OCI-LY7 (cell line): ENCODE measurements at regions not wholly inside any gene's neighbourhood (a gene's known extent, or its start where the extent isn't known, plus 50 kb on each side); places are given as distances from the start of the nearest gene placed in this dataset.

Source experiments
- BruUV-seq: library from RNA; stranded (reverse); fragments of 400-500 nt; replicated peaks from 2 replicates; lab custom pipeline; 2021; lab: Mats Ljungman, UMichigan
- CTCF ChIA-PET: fragments of 300-600 bp; sonication (Branson Sonifier 250); formaldehyde crosslinking; loops from one replicate; lab custom pipeline; 2022; ENCODE audit warnings: antibody characterized with exemption; ENCODE audit not compliant: unreplicated experiment; lab: Charles Lee
- POLR2A ChIA-PET: fragments of 300-600 bp; sonication (Branson Sonifier 250); formaldehyde crosslinking; loops from one replicate; lab custom pipeline; 2022; ENCODE audit warnings: antibody characterized with exemption; lab: Charles Lee
- DNase-seq: peaks from one replicate; pipeline ENCODE4 v3.0.0-alpha.2; 2015; ENCODE audit warnings: low spot score
- H2AFZ ChIP-seq: fragments of 200-600 bp; sonication (generic), shearing (Covaris generic); 2 replicates; pipeline ENCODE4 v1.6.1; 2014; ENCODE audit warnings: mild to moderate bottlenecking, antibody characterized with exemption, low read length, moderate library complexity
- H3K27ac ChIP-seq: fragments of 200-600 bp; sonication (generic); 2 replicates; pipeline ENCODE4 v1.5.1; 2014; ENCODE audit warnings: mixed run types, low read depth, mild to moderate bottlenecking, moderate library complexity, low read length, inconsistent platforms; ENCODE audit not compliant: poor library complexity, severe bottlenecking
- H3K36me3 ChIP-seq: fragments of 200-600 bp; sonication (generic); 2 replicates; pipeline ENCODE4 v1.6.1; 2014; ENCODE audit warnings: mild to moderate bottlenecking, antibody characterized with exemption, low read length, moderate library complexity, mixed read lengths; ENCODE audit not compliant: insufficient read depth
- H3K4me1 ChIP-seq: fragments of 200-600 bp; sonication (generic); 2 replicates; pipeline ENCODE4 v1.5.1; 2014; ENCODE audit warnings: mild to moderate bottlenecking, low read length; ENCODE audit not compliant: insufficient read depth, poor library complexity, severe bottlenecking
- H3K4me2 ChIP-seq: fragments of 200-600 bp; sonication (generic); 2 replicates; pipeline ENCODE4 v1.6.1; 2014; ENCODE audit warnings: mild to moderate bottlenecking, low read length
- H3K4me3 ChIP-seq: fragments of 200-600 bp; sonication (generic); 2 replicates; pipeline ENCODE4 v1.5.1; 2014; ENCODE audit warnings: mild to moderate bottlenecking, low read depth, low read length; ENCODE audit not compliant: poor library complexity, severe bottlenecking
- H3K79me2 ChIP-seq: fragments of 200-600 bp; sonication (generic); 2 replicates; pipeline ENCODE4 v1.6.1; 2016; ENCODE audit warnings: low read depth, mild to moderate bottlenecking, low read length, moderate library complexity, mixed read lengths; ENCODE audit not compliant: insufficient read depth
- H3K9me2 ChIP-seq: fragments of 200-600 bp; sonication (generic); 2 replicates; pipeline ENCODE4 v1.6.1; 2016; ENCODE audit warnings: mild to moderate bottlenecking, low read length, mixed read lengths; ENCODE audit not compliant: insufficient read depth
- H3K9me3 ChIP-seq: fragments of 200-600 bp; sonication (generic); 2 replicates; pipeline ENCODE4 v1.6.1; 2014; ENCODE audit warnings: mild to moderate bottlenecking, mixed run types, low read length, mixed read lengths
- H4K20me1 ChIP-seq: fragments of 200-600 bp; sonication (generic); 2 replicates; pipeline ENCODE4 v1.6.1; 2014; ENCODE audit warnings: mild to moderate bottlenecking, antibody characterized with exemption, low read length, moderate library complexity, mixed read lengths; ENCODE audit not compliant: insufficient read depth
- CTCF ChIP-seq: fragments of 200-600 bp; sonication (generic); conservative IDR thresholded peaks from 2 replicates; pipeline ENCODE4 v1.5.1; 2014; ENCODE audit warnings: mild to moderate bottlenecking, antibody characterized with exemption, low read length, moderate library complexity, mixed read lengths
- EZH2phosphoT487 ChIP-seq: fragments of 200-600 bp; sonication (generic); IDR thresholded peaks from 2 replicates; pipeline ENCODE4 v1.6.1; 2018; ENCODE audit warnings: low read depth, borderline replicate concordance, mild to moderate bottlenecking, mixed run types, antibody characterized with exemption, low read length, moderate library complexity, mixed read lengths
- intact Hi-C: fragments of 100-400 bp; cut with micrococcal nuclease; formaldehyde crosslinking; loops from one replicate; pipeline ENCODE4 v1.10.0; 2022; ENCODE audit not compliant: unreplicated experiment

- Histone ChIP-seq H3K79me2 (no peaks in the 10 kb centered on the region), H3K4me3 (no peak overlapping the region), H3K9me2 (no peaks in the 10 kb centered on the region), H4K20me1 (no peaks in the 10 kb centered on the region), H3K36me3 (no peaks in the 10 kb centered on the region), H3K4me2 (no peak overlapping the region), H2AFZ (no peak overlapping the region), H3K4me1 (no peaks in the 10 kb centered on the region), H3K27ac (no peak overlapping the region), H3K9me3 (no peaks in the 10 kb centered on the region)
- POLR2A ChIA-PET: no interaction called here
- intact Hi-C loops: no loop called here
- BruUV-seq: no TSS peak
- DNase-seq: no peak
- CTCF ChIA-PET: no interaction called here
- TF ChIP-seq EZH2phosphoT487 (no peak), CTCF (no peak)
These were observed 221.9 kb downstream of the LHFPL1 start for GRCh38 chrX:112457788-112458187.

- no TSS peak for BruUV-seq
- TF ChIP-seq CTCF (no peak), EZH2phosphoT487 (no peak)
- Histone ChIP-seq H3K79me2 (no peaks in the 10 kb centered on the region), H4K20me1 (no peaks in the 10 kb centered on the region), H3K27ac (no peak overlapping the region), H3K4me2 (no peak overlapping the region), H3K4me3 (no peak overlapping the region), H3K4me1 (no peaks in the 10 kb centered on the region), H2AFZ (no peak overlapping the region), H3K36me3 (no peaks in the 10 kb centered on the region), H3K9me2 (no peaks in the 10 kb centered on the region), H3K9me3 (no peaks in the 10 kb centered on the region)
- no peak for DNase-seq
- intact Hi-C loops: no loop called here
- ChIA-PET CTCF (no interaction called here), POLR2A (no interaction called here)
These were observed 228.9 kb downstream of the LHFPL1 start for GRCh38 chrX:112450810-112451209.

- BruUV-seq: no TSS peak
- Histone ChIP-seq H3K4me2 (no peak overlapping the region), H3K36me3 (no peaks in the 10 kb centered on the region), H3K79me2 (no peaks in the 10 kb centered on the region), H3K4me3 (no peak overlapping the region), H3K9me2 (no peaks in the 10 kb centered on the region), H3K4me1 (no peaks in the 10 kb centered on the region), H3K9me3 (no peaks in the 10 kb centered on the region), H4K20me1 (no peaks in the 10 kb centered on the region), H2AFZ (no peak overlapping the region), H3K27ac (no peak overlapping the region)
- TF ChIP-seq CTCF (no peak), EZH2phosphoT487 (no peak)
- POLR2A ChIA-PET: interaction anchor here (0.6 kb wide), 1 partner anchor 290 kb away, joined by 3 read pairs; no protein-coding TSS in a partner anchor
- DNase-seq: no peak
- CTCF ChIA-PET: no interaction called here
- intact Hi-C loops: no loop called here
These were observed 239.5 kb downstream of the LHFPL1 start for GRCh38 chrX:112440277-112440676.
